ENCODE measurements at regions not wholly inside any gene's neighbourhood (a gene's known extent, or its start where the extent isn't known, plus 50 kb on each side); places are given as distances from the start of the nearest gene placed in this dataset.

- TF ChIP-seq CTCF (IDR thresholded peaks at IDR 0.05; ENCODE audit: poor library complexity) (no peak), EZH2phosphoT487 (IDR thresholded peaks at IDR 0.05; ENCODE audit: low read depth, severe bottlenecking, unreplicated experiment) (no peak), EZH2 (IDR thresholded peaks at IDR 0.05; ENCODE audit: borderline replicate concordance) (no peak)
These were observed 125.3 kb upstream of the NDUFV2 start for GRCh38 chr18:8977166-8977565.

All from hepatocyte (in vitro differentiated cells).